AG09319 (cell line): ENCODE measurements at regions not wholly inside any gene's neighbourhood (a gene's known extent, or its start where the extent isn't known, plus 50 kb on each side); places are given as distances from the start of the nearest gene placed in this dataset.

Experiments
- DNase-seq: peaks from one replicate; pipeline ENCODE4 v3.0.0-alpha.2; 2010; ENCODE audit warnings: low read depth; ENCODE audit errors: extremely low read depth
- TF ChIP-seq, protein P1 (sequence below): IDR thresholded peaks from 2 replicates; pipeline ENCODE4 v1.5.1; 2011; ENCODE audit warnings: low read depth, mild to moderate bottlenecking, inconsistent platforms, low read length, moderate library complexity

DNA sequence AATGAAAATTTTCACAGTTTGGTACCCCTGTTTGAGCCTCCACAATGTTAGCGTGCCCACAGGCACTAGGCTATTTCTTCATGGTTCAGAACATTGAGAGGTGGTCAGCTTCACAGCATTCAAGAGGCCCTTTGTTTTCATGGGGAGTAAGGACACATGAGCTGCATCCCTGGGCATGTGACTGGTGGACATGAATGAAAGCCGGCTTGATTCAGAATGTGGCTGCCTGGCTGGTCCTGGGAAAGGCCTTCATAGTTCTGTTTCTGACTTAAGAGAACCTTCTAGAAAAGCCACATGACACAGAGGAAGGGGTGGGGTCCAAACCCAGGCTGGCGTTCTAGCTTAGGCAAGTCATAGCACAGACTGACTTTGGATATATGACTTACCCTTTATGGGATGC, 420.6 kb downstream of the CMPK2 start:
- DNase-seq: no peak

DNA sequence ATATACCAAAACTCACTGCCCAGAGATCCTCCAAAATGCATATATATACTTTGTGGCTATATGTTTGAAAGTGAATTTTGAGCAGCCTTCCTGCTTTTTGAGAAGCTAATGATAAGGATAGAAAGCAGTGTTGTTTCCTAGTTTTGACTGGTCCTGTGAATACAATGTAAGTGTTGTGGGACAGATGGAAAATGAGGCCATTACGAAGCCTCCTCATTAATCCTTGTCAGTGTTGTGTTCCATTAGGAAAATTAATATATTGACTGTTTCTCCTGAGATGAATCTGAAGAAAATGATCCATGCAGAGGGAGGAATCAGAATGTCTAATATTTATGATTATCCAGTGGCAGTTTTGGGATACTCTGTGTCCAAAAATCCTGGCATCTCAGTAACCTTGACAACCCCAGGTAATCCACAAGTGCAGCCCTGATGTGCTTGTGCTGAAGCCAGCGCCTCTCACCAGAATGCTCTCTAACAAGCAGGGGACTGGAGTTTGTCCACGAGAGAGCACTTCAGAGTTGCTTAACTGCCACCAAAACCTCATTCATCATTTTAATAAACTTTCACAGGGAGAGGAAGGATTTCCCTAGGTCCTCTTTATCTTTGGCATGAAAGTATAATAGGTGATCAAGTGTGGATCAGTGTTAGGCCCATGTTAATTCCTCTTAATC, 418.6 kb downstream of the CMPK2 start:
- DNase-seq: no peak
- TF ChIP-seq, protein P1, sequence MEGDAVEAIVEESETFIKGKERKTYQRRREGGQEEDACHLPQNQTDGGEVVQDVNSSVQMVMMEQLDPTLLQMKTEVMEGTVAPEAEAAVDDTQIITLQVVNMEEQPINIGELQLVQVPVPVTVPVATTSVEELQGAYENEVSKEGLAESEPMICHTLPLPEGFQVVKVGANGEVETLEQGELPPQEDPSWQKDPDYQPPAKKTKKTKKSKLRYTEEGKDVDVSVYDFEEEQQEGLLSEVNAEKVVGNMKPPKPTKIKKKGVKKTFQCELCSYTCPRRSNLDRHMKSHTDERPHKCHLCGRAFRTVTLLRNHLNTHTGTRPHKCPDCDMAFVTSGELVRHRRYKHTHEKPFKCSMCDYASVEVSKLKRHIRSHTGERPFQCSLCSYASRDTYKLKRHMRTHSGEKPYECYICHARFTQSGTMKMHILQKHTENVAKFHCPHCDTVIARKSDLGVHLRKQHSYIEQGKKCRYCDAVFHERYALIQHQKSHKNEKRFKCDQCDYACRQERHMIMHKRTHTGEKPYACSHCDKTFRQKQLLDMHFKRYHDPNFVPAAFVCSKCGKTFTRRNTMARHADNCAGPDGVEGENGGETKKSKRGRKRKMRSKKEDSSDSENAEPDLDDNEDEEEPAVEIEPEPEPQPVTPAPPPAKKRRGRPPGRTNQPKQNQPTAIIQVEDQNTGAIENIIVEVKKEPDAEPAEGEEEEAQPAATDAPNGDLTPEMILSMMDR: no peak

More for the DNA sequence above, 420.6 kb downstream of the CMPK2 start:
- TF ChIP-seq, protein P1: no peak

DNA sequence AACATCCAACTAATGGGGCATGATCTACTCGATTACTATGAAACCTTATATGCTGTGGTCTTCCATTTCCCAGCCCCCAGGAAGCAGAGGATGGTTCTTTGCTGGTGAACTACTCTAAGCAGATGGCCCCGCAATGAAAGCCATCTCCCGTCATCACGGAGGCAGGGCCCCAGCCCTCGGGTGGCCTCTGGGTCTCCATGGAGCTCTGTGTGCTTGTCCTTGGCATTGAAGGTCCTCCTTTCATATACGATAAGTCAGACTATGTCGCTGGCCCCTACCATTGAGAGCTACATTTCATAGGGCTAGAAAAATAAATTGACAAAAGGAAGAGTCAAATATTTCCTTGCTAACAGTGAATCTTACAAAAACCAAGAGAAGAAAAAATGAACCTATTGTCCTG, 416.8 kb downstream of the CMPK2 start:
- DNase-seq: no peak
- TF ChIP-seq, protein P1: no peak

DNA sequence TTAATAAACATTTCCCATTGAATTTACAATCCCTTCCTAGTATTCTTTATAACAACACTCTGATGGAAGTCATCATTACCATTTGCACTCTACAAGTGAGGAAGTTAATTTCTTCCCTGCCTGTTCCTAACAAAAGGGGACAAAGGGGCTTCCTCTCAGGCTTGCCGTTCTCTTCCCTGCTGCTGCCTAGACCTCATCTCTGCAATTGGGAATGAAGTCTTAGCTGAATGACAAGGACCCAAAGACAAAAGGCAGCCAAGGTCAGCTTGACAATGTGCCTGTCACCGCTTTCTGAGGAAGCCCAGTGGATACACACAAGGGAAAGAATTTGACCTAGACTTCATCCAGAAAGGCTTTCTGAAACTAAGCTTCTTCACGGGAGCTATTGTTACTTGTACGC, 416.4 kb downstream of the CMPK2 start:
- TF ChIP-seq, protein P1: no peak
- DNase-seq: no peak

DNA sequence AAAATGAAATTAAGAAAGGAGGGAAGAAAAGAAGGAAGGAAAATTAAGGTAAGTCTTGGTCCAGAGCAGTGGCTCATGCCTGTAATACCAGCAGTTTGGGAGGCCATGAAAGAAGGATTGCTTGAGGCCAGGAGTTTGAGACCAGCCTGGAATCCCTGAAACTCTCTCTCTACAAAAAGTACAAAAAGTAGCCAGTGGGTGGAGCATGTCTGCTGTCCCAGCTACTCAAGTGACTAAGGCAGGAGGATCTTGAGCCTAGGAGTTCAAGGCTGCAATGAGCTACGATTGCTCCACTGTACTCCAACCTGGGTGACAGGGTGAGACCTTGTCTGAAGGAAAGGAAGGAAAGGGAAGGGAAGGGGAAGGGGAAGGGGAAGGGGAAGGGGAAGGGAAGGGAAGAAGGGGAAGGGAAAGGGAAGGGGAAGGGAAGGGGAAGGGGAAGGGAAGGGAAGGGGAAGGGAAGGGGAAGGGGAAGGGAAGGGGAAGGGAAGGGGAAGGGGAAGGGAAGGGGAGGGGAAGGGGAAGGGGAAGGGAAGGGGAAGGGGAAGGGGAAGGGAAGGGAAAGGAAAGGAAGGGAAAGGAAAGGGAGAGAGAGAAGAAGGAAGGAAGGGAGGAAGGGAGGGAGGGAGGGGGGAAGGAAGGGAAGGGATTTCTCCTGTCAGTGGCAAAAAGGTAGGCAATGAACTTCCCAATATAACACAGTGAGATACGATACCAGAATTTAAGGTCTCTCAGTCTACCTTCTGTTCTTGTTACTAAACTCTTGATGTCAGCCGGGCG, 412.8 kb downstream of the CMPK2 start:
- no peak for DNase-seq

DNA sequence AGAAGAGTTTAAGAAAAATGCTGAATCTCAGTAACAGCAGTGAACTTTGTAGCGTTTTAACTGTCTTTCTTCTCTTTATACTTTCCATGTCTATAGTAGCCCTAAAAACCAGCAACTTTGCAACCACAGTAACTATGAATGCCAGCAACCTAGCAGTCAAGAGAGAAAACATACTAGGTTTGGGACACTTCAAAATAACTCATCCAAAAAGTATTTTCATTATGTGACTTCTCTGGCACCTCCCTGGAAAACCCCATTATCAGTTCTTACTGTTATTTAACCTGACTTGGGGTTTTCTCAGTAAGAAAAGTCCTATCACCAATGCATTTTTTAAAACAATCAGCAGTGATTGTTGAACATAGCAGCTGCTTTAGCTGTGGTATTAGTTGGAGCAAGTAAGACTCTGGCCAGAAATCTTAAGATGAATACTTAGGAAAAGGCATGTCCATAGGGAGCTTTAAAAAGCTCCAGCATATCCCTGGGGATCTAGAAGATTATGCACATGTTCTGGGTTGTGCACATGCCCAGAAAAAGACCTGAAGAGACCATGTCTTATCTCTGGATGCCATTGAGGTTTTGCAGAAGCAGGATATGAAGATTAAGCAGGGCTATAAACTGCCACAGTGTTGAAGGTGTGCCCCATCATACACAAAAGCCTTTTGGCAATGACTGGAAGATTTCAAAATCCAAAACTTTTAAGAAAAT, 411.3 kb downstream of the CMPK2 start:
- no peak for DNase-seq
- TF ChIP-seq, protein P1: no peak

More for the DNA sequence above, 412.8 kb downstream of the CMPK2 start:
- TF ChIP-seq, protein P1: no peak; the same call in 1 of the 2 replicates

DNA sequence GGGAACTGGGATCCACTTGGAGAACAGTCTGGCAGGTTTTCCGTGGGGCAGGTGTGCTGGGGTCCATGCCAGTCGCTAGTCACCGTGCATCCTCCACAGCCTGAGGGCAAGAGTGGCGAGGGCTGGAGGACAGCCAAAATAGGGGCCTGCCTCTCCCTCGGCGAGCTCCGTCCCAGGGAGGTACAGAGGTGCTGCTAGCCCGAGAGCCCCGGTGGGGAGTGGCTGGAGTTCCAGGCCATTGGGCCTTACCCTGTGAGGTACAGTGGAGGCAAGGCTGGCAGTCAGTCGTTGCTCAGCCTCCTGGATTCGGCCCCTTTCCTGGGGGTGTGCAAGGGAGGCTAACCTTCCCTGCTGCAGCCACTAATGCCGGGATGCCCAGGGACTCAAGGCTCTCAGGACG, 406.6 kb downstream of the CMPK2 start:
- TF ChIP-seq, protein P1: no peak
- DNase-seq: no peak
